Karpas-422 (cell line): ENCODE measurements at regions not wholly inside any gene's neighbourhood (a gene's known extent, or its start where the extent isn't known, plus 50 kb on each side); places are given as distances from the start of the nearest gene placed in this dataset.

Source experiments
- DNase-seq: peaks from one replicate; pipeline ENCODE4 v3.0.0-alpha.2; 2015
- H2AFZ ChIP-seq: fragments of 200-600 bp; sonication (generic); 2 replicates; pipeline ENCODE4 v1.6.1; 2014; ENCODE audit warnings: antibody characterized with exemption, low read length, mixed read lengths
- H3K27ac ChIP-seq: fragments of 200-600 bp; sonication (generic); 2 replicates; pipeline ENCODE4 v1.5.1; 2014; ENCODE audit warnings: mild to moderate bottlenecking, low read length, moderate library complexity
- H3K27me3 ChIP-seq: fragments of 200-600 bp; sonication (generic); 2 replicates; pipeline ENCODE4 v1.6.1; 2014; ENCODE audit warnings: low read length, mixed read lengths
- H3K36me3 ChIP-seq: fragments of 200-600 bp; sonication (generic); 2 replicates; pipeline ENCODE4 v1.6.1; 2014; ENCODE audit warnings: low read length, mixed read lengths; ENCODE audit not compliant: insufficient read depth
- H3K4me1 ChIP-seq: fragments of 200-600 bp; sonication (generic); 2 replicates; pipeline ENCODE4 v1.6.1; 2014; ENCODE audit warnings: mild to moderate bottlenecking, low read length, mixed read lengths
- H3K4me2 ChIP-seq: fragments of 200-600 bp; sonication (generic); 2 replicates; pipeline ENCODE4 v1.6.1; 2014; ENCODE audit warnings: low read length, low read depth, mild to moderate bottlenecking; ENCODE audit not compliant: poor library complexity, severe bottlenecking
- H3K4me3 ChIP-seq: fragments of 200-600 bp; sonication (generic); 2 replicates; pipeline ENCODE4 v1.5.1; 2014; ENCODE audit warnings: mild to moderate bottlenecking, antibody characterized with exemption, low read length, mixed read lengths
- H3K79me2 ChIP-seq: fragments of 200-600 bp; sonication (generic); 2 replicates; pipeline ENCODE4 v1.6.1; 2014; ENCODE audit warnings: mild to moderate bottlenecking, low read length, mixed read lengths
- H3K9ac ChIP-seq: fragments of 200-600 bp; sonication (generic); 2 replicates; pipeline ENCODE4 v1.6.0; 2014; ENCODE audit warnings: low read length
- H3K9me2 ChIP-seq: fragments of 200-600 bp; sonication (generic), shearing (Covaris generic); replicated peaks from 2 replicates; pipeline ENCODE4 v1.6.0; 2014; ENCODE audit warnings: mild to moderate bottlenecking, low read length, moderate library complexity; ENCODE audit not compliant: insufficient read depth
- H3K9me3 ChIP-seq: fragments of 300-700, 200-600 bp; sonication (generic); 2 replicates; pipeline ENCODE4 v1.6.1; 2014; ENCODE audit warnings: low read length, mixed read lengths
- H4K20me1 ChIP-seq: fragments of 200-600 bp; sonication (generic); 2 replicates; pipeline ENCODE4 v1.6.1; 2014; ENCODE audit warnings: mild to moderate bottlenecking, antibody characterized with exemption, low read length, low read depth; ENCODE audit not compliant: insufficient read depth

GRCh38 chr10:94186722-94187121, 176.0 kb downstream of the NOC3L start:
- Histone ChIP-seq H3K4me2 (no peak overlapping the region), H3K27ac (no peak overlapping the region), H3K79me2 (no peaks in the 10 kb centered on the region), H3K36me3 (no peaks in the 10 kb centered on the region), H3K9ac (no peak overlapping the region), H3K27me3 (no peaks in the 10 kb centered on the region), H3K9me2 (no peaks in the 10 kb centered on the region), H4K20me1 (no peaks in the 10 kb centered on the region), H3K4me1 (no peaks in the 10 kb centered on the region), H3K4me3 (no peak overlapping the region), H2AFZ (no peak overlapping the region), H3K9me3 (no peaks in the 10 kb centered on the region)
- DNase-seq, result no peak

GRCh38 chr10:94192333-94192732, 170.4 kb downstream of the NOC3L start:
- H3K9ac ChIP-seq, result no peak overlapping the region
- H3K36me3 ChIP-seq, result no peaks in the 10 kb centered on the region
- no peak overlapping the region for H3K4me3 ChIP-seq
- no peaks in the 10 kb centered on the region for H4K20me1 ChIP-seq
- DNase-seq, result no peak
- H3K9me2 ChIP-seq, result no peaks in the 10 kb centered on the region
- H3K4me1 ChIP-seq, result no peaks in the 10 kb centered on the region
- no peaks in the 10 kb centered on the region for H3K79me2 ChIP-seq
- no peak overlapping the region for H2AFZ ChIP-seq
- no peaks in the 10 kb centered on the region for H3K9me3 ChIP-seq
- H3K27ac ChIP-seq, result no peak overlapping the region
- no peaks in the 10 kb centered on the region for H3K27me3 ChIP-seq
- H3K4me2 ChIP-seq, result no peak overlapping the region

- Histone ChIP-seq H3K9ac (no peak overlapping the region), H3K4me1 (no peaks in the 10 kb centered on the region), H3K9me3 (no peaks in the 10 kb centered on the region), H3K79me2 (no peaks in the 10 kb centered on the region), H2AFZ (no peak overlapping the region), H3K4me2 (no peak overlapping the region), H3K27me3 (no peaks in the 10 kb centered on the region), H3K9me2 (no peaks in the 10 kb centered on the region), H4K20me1 (no peaks in the 10 kb centered on the region), H3K36me3 (no peaks in the 10 kb centered on the region), H3K27ac (no peak overlapping the region), H3K4me3 (no peak overlapping the region)
- DNase-seq, result no peak
Observed at GRCh38 chr10:94192974-94193373, 169.8 kb downstream of the NOC3L start.

GRCh38 chr10:94193466-94193924, 169.2 kb downstream of the NOC3L start:
- Histone ChIP-seq H3K27me3 (no peaks in the 10 kb centered on the region), H2AFZ (no peak overlapping the region), H3K79me2 (no peaks in the 10 kb centered on the region), H4K20me1 (no peaks in the 10 kb centered on the region), H3K9ac (no peak overlapping the region), H3K27ac (no peak overlapping the region), H3K9me2 (no peaks in the 10 kb centered on the region), H3K36me3 (no peaks in the 10 kb centered on the region), H3K4me2 (no peak overlapping the region), H3K9me3 (no peaks in the 10 kb centered on the region), H3K4me1 (no peaks in the 10 kb centered on the region), H3K4me3 (no peak overlapping the region)
- no peak for DNase-seq

GRCh38 chr10:94194256-94194655, 168.5 kb downstream of the NOC3L start:
- H4K20me1 ChIP-seq, result no peaks in the 10 kb centered on the region
- H3K36me3 ChIP-seq, result no peaks in the 10 kb centered on the region
- no peaks in the 10 kb centered on the region for H3K79me2 ChIP-seq
- no peak overlapping the region for H3K9ac ChIP-seq
- no peak overlapping the region for H3K4me2 ChIP-seq
- no peak for DNase-seq
- no peaks in the 10 kb centered on the region for H3K27me3 ChIP-seq
- no peak overlapping the region for H3K27ac ChIP-seq
- no peak overlapping the region for H3K4me3 ChIP-seq
- H3K4me1 ChIP-seq, result no peaks in the 10 kb centered on the region
- H2AFZ ChIP-seq, result no peak overlapping the region
- H3K9me3 ChIP-seq, result no peaks in the 10 kb centered on the region
- H3K9me2 ChIP-seq, result no peaks in the 10 kb centered on the region

- H3K9me2 ChIP-seq, result no peaks in the 10 kb centered on the region
- no peak overlapping the region for H3K9ac ChIP-seq
- H3K79me2 ChIP-seq, result no peaks in the 10 kb centered on the region
- H3K4me3 ChIP-seq, result no peak overlapping the region
- no peaks in the 10 kb centered on the region for H3K27me3 ChIP-seq
- no peaks in the 10 kb centered on the region for H3K36me3 ChIP-seq
- no peaks in the 10 kb centered on the region for H3K9me3 ChIP-seq
- no peaks in the 10 kb centered on the region for H4K20me1 ChIP-seq
- no peak overlapping the region for H2AFZ ChIP-seq
- H3K4me1 ChIP-seq, result no peaks in the 10 kb centered on the region
- DNase-seq, result no peak
- no peak overlapping the region for H3K4me2 ChIP-seq
- H3K27ac ChIP-seq, result no peak overlapping the region
Observed at GRCh38 chr10:94197241-94197640, 165.5 kb downstream of the NOC3L start.

- Histone ChIP-seq H4K20me1 (no peaks in the 10 kb centered on the region), H3K4me3 (no peak overlapping the region), H3K9me2 (no peaks in the 10 kb centered on the region), H3K36me3 (no peaks in the 10 kb centered on the region), H3K4me2 (no peak overlapping the region), H3K79me2 (no peaks in the 10 kb centered on the region), H3K27me3 (no peaks in the 10 kb centered on the region), H3K9me3 (no peaks in the 10 kb centered on the region), H3K4me1 (no peaks in the 10 kb centered on the region), H3K27ac (no peak overlapping the region), H3K9ac (no peak overlapping the region), H2AFZ (no peak overlapping the region)
- DNase-seq, result no peak
Observed at GRCh38 chr10:94198324-94198723, 164.4 kb downstream of the NOC3L start.

GRCh38 chr10:94199565-94199964, 163.2 kb downstream of the NOC3L start:
- Histone ChIP-seq H3K27ac (no peak overlapping the region), H3K9ac (no peak overlapping the region), H3K9me2 (no peaks in the 10 kb centered on the region), H4K20me1 (no peaks in the 10 kb centered on the region), H3K79me2 (no peaks in the 10 kb centered on the region), H3K4me1 (no peaks in the 10 kb centered on the region), H3K4me3 (no peak overlapping the region), H2AFZ (no peak overlapping the region), H3K27me3 (no peaks in the 10 kb centered on the region), H3K36me3 (no peaks in the 10 kb centered on the region), H3K4me2 (no peak overlapping the region), H3K9me3 (no peaks in the 10 kb centered on the region)
- DNase-seq, result no peak
